ENCODE measurements at regions not wholly inside any gene's neighbourhood (a gene's known extent, or its start where the extent isn't known, plus 50 kb on each side); places are given as distances from the start of the nearest gene placed in this dataset.
"Not testable (repeated sequence)": the region's sequence is repeated elsewhere in the genome, so short reads cannot be mapped to it uniquely, and the experiment has no call there.

DNA sequence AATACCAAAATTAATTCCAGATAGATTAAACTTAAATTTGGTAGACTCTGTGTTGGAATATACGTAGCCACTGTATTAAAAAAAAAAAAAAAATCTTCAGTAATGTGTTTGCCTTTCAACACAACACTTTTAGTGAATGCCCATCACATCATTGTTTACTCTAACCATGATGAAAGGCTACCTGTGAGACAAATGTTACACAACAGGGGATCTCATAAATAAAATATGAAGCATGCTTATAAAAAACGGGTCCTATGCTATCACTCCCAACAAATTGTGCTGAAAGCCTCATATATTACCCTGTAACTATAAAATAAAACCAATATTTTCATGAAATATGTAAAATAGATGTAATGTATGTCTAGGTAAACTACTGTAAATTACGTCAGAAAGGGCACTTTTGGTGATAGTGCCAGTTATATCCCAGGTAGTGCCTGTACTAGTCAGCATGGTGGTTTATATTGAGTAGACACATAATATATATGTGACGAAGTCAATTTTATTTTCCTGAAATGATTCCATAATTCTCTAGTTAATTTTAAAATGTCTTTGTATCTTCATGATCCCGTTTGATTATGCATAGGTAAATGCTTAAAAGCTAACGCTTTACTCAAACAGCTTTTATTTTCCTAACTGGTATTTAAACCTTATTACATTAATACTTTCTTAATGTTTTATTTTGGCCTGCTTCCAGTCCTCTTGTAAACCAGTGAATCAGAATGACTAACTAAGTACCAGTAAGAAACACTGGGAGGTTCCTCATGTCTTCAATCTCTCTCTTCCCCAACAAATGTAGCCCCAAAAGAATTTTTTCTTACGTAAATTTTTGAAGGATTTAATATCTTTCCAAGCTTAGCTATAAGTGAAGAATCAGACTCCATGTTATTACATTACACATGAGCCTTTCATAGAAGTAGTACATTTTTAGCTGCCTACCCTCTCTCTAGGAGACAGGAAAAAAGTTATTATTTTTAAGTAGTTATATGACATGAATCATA is 420.3 kb downstream of the GABRG2 start:
- DNase-seq, result no peak

DNA sequence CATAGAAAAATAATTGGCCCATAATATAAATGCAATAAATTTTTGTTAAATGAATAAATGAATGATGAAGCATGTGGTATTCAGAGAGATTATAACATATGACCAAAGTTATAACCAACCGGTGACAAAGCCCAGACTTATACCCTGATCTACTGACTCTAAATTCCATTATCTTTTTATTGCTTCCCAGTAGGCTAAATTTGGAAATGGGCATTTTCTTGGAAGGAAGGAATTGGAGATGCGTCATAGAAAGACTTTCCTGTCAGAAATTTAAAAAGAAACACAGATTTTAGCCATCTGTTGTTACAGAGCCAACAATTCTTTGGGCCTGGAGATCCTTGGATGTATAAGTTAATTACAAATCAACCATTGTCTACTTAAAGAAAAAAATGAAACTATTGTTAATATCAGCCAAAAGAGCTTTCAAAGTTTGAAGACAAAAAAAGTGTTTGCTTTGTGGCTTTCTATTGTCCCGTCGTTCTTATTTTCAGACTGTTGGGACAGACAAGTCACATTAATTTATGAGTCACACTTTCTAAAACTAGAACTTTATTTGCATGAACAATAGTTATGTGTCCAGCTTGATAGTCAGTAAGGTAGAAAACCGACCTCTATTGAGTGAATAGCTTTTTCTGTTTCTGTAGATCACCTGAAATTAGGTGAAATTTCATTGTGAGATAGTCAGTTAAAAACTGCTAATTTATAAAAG is 428.7 kb downstream of the GABRG2 start:
- DNase-seq, result no peak

DNA sequence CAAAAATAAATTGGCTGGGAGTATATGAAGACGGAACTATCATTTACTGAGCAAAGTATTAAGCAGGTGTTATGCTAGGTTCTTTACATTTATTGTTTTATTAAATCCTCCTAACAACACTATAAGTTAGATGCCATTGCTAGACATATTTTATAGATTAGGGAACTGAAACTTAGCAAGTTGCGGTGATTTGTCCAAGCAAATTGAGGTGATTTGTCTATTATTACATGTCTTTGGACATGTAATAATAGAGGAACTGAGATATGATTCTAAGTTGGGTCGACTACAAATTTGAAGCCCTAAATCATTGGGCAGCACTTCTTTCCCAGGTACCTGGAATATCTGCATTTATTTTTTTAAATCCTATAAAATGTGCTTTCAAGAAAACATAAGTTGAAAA is 429.9 kb downstream of the GABRG2 start:
- DNase-seq, result no peak

DNA sequence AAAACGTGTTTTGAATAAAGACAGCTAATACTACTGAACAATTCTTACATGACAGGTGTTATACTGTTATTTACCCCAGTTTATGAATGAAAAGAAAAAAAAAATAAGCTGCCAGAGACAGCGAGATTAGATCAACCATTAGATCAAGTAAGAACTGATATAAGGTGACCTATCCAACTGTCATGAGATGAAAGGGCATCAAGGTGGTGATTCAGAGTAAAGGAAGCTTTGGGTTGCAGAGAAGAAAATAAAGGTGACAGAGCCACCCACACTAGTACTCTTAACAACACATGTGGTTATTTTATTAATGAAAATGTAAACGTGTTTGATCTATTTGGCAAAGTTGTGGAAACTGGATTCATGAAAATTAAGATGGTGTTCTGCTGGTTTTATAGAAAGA is 435.2 kb downstream of the GABRG2 start:
- no peak for DNase-seq

- DNase-seq, result no peak
Measured at GRCh38 chr5:162503796-162504195, 436.2 kb downstream of the GABRG2 start.

- DNase-seq, result no peak
Measured at GRCh38 chr5:162512935-162513565, 445.5 kb downstream of the GABRG2 start.

DNA sequence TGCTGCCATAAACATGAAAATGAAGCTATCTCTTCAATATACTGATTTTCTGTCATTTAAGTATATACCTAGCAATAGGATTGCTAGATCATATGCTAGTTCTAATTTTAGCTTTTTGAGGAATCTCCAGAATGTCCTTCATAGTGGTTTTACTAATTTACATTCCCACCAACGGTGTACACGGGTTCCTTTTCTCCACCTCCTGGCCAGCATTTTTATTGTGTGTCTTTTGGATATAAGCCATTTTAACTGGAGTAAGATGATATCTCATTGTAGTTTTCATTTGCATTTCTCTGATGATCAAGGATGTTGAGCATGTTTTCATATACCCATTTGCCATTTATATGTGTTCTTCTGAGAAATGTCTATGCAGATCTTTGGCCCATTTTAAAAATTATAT is 446.5 kb downstream of the GABRG2 start:
- no peak for DNase-seq

DNA sequence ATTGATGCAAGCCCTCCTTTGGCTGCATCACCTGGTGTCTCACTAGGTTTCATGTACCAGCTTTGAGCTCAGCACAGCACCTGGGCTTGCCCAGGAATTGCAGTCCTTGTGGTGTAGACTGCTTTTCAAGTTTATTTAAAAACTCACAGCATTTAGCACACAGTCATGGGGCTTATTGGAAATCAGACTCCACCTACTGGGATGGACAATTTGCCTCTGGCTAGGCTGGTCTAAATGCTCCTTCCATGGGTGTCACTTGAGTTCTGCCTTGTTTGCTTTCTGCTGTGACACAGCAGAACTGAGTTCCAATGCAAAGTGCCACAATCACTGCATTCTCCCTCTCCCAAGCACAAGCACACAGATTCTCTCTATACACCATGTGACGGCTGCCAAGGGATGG is 453.3 kb downstream of the GABRG2 start:
- DNase-seq, result no peak

GRCh38 chr5:162529209-162529608 is 461.6 kb downstream of the GABRG2 start:
- no peak for DNase-seq

DNA sequence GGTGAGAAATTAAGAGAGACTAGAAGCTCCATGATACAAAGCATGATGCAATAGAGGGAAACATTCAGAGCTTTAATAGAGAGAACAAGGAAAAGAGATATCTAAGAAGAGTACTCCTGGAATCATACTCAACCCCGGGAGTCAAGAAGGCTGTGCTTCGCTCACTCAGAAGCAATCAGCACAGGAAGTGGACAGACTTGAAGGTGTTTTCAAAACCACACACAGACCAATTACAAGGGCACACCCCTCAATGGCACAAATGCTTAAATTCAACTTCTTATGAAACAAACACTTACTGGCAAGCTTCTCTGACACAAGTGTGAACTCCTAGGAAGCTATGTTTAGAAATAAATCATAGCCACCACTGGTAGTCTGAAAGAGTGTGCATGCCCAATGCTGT is 462.3 kb downstream of the GABRG2 start:
- no peak for DNase-seq

DNA sequence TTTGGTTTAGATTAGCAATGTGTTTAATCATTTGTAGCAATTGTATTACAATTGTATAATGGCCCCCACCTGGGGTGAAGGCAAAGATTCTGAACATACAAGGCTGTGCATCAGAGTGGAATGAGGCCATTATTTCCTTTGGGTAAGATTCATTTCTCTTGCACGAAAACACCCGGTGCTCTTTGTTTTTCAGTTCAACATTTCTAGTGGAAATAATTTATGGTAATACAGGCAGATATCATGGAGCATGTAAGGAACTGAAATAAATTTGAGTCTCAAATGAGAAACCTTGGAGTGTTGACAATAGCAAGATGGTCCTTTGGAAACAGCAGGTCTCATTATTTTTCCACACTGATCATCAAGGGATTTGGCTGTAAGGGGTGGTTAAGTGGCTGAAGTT is 475.9 kb downstream of the GABRG2 start:
- DNase-seq, result no peak

DNA sequence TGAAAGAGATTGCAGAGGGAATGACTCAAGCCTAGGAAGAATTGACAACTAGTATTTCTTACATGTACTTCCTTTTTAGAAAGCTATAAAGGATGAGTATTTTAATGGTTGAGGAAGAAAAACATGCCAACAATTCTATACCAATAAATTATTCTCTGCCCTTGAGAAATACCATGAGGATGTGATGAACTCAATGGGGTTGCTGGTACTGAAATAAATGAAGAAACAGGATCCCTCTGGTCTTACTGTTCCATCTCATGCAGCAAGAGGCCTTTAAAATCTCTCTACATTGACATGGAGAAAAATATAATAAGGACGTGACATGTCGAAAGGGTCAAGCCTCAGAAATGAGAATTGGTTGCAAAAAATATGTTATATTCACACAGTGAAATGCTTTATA is 477.3 kb downstream of the GABRG2 start:
- no peak for DNase-seq

DNA sequence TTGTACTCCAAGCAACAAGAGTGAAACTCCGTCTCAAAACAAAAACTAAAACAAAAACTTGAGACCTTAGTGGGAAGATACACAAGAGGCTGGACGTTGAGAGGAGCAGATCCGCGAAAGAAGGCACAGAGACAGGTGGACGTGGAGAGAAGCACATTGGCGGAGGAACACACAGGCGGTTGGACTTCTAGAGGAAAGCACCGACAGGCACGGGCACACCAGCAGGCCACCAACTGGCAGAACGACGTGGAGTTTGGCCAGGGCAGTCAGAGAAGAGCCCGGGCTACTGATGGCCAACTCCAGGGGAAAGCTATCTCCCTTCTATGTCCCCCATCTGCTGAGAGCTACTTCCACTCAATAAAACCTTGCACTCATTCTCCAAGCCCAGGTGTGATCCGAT is 482.7 kb downstream of the GABRG2 start:
- no peak for DNase-seq

GRCh38 chr5:162558120-162558519 is 490.5 kb downstream of the GABRG2 start:
- DNase-seq, result no peak

DNA sequence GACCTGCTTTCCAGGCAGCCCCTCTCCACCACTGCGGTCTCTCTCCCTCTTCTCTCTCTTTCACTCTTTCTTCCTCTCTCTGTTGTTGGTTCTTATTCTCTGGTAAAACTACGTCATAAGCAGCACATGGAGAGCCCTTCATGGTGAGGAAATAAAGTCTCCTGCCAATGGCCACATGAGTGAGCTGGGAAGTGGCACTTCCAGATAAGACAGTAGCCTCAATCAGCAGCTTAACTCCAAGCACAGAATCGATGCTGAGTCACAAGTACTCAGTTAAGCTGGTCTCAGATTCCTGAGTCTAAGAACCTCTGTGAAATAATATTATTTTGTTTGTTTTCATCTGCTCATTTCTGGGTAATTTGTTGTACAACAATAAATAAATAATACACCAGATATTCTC is 500.1 kb downstream of the GABRG2 start:
- no peak for DNase-seq

- DNase-seq, result no peak
Measured at GRCh38 chr5:162573758-162574157, 506.2 kb downstream of the GABRG2 start.

- no peak for DNase-seq
Measured at GRCh38 chr5:162591724-162592123, 524.2 kb downstream of the GABRG2 start.

GRCh38 chr5:162593881-162594280 is 526.3 kb downstream of the GABRG2 start:
- no peak for DNase-seq

GRCh38 chr5:162603443-162604070 is 536.0 kb downstream of the GABRG2 start:
- no peak for DNase-seq

- DNase-seq, result no peak
Measured at GRCh38 chr5:162607879-162608278, 540.3 kb downstream of the GABRG2 start.

GRCh38 chr5:162621726-162622263 is 554.2 kb downstream of the GABRG2 start:
- not testable (repeated sequence) for DNase-seq

DNA sequence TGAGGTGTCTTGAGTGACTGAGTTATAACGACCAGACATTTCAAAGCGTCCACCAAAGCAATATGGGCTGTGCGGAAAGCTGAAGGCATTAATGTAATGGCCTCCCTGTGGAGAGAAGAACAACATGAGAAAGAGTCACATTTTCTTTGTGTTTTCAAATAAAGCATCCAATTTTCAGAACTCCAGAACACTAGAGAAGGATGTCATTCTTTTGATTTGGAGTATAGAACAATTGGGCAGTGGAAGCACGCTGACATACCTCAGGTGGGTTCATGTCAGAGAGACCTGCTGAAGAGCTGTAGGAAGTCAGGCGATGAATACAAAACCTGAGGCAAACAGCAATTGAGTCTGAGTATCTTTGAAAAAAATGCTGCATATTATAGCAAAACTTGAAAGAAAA is 556.5 kb downstream of the GABRG2 start:
- no peak for DNase-seq

DNA sequence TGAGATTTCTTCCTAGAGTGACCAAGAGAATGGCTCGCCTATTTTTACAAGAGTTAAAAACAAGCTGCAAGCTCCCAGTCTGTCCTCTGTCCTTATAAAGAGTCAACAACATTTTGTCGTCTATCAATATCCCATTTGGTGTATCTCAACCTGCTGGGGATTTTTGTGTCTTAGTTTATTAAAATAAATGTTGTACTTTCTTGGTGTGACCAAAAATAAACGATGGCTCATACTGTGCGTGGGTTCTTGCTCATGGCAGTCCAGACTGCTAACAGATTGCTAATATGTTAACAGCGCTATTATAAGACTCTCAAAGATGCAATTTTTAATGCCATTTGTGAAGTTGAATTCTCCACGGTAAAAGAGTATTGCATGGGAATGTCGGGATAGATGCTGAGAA is 569.9 kb downstream of the GABRG2 start:
- DNase-seq, result no peak

Data from stimulated activated CD4-positive, alpha-beta T cell treated with anti-CD3 and anti-CD28 coated beads, Interleukin-4, amount 100 ng/mL, for 24 hours (primary cell).